Esophagus muscularis mucosa (tissue), 4 donors: ENCODE measurements at regions not wholly inside any gene's neighbourhood (a gene's known extent, or its start where the extent isn't known, plus 50 kb on each side); places are given as distances from the start of the nearest gene placed in this dataset.

Source experiments
- CTCF ChIP-seq, 3 experiments: fragments of 200-600 bp in 2 of 3; fragments of 450-650 bp in 1 of 3; sonication (generic) in 2 of 3; IDR thresholded peaks; one replicate each; pipeline ENCODE4 v1.5.1; 2017 to 2019; ENCODE audit warnings: antibody characterized with exemption in 3 of 3, mild to moderate bottlenecking in 2 of 3, moderate library complexity in 1 of 3
- EP300 ChIP-seq: sonication (generic); formaldehyde crosslinking; IDR thresholded peaks from one replicate; pipeline ENCODE4 v1.6.1; 2017; ENCODE audit warnings: antibody characterized with exemption
- POLR2A ChIP-seq: fragments of 450-650 bp; IDR thresholded peaks from one replicate; pipeline ENCODE4 v1.6.1; 2017; ENCODE audit warnings: antibody characterized with exemption, moderate library complexity, mild to moderate bottlenecking, low read depth
- POLR2AphosphoS5 ChIP-seq, 2 donors: sonication (generic); formaldehyde crosslinking; IDR thresholded peaks; one replicate each; pipeline ENCODE4 v1.6.1; 2017; ENCODE audit warnings: antibody characterized with exemption in 2 of 2

GRCh38 chr16:77539421-77540034 is 104.7 kb upstream of the ADAMTS18 start:
- TF ChIP-seq CTCF (IDR thresholded peaks at IDR 0.05) (no peak), POLR2A (no peak), POLR2AphosphoS5 (IDR thresholded peaks at IDR 0.05) (no peak), EP300 (no peak)
